ENCODE measurements at regions not wholly inside any gene's neighbourhood (a gene's known extent, or its start where the extent isn't known, plus 50 kb on each side); places are given as distances from the start of the nearest gene placed in this dataset.

DNA sequence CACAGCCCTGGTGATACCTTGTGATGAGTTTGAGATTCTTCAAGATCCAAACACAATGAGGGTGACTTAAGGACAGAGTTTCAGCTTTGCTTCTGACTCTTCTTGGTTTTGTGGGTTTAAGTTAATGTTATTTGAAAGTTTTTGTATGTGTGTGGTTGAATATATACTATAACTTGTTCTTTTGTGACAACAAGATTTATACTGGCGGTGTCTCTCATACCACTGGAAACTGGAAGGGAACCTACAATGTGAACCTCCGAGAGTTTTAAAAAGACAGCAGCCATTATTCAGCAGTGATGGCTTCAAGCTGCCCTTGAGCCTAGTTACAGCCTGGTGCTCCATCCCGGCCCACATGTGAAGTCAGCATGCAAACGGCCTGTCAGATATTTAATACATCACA is 87.9 kb upstream of the IGF1 start:
- peak overlapping the region; percentile 35; the same call in 1 of the 2 replicates for H4K91ac ChIP-seq (ENCODE audit: insufficient read depth, low read depth, low read length)
- H3K79me1 ChIP-seq (ENCODE audit: low read depth in 1 of 2, low read length in 2 of 2) = no peaks in the 10 kb centered on the region
- H4K20me1 ChIP-seq (ENCODE audit: insufficient read depth, low read length) = no peaks in the 10 kb centered on the region
- DNase-seq (no peak), ATAC-seq (ENCODE audit: low read depth) (no peak)
- peak overlapping the region; percentile 1; the same call in 1 of the 2 replicates for H3K18ac ChIP-seq (ENCODE audit: low read depth, low read length)
- H3K9me3 ChIP-seq (ENCODE audit: control insufficient read depth, insufficient read depth, low read length) = peaks cover 3% of the 10 kb centered on the region; the same call in 1 of the 2 replicates
- TF ChIP-seq RFX5 (IDR thresholded peaks at IDR 0.05; ENCODE audit: low read depth, low read length) (no peak), NFE2L2 (IDR thresholded peaks at IDR 0.05; ENCODE audit: low read depth, low read length) (no peak), CHD1 (IDR thresholded peaks at IDR 0.05; ENCODE audit: low read depth, low read length) (no peak), SMC3 (IDR thresholded peaks at IDR 0.05; ENCODE audit: low read depth, low read length) (no peak), FOS (IDR thresholded peaks at IDR 0.05; ENCODE audit: low read depth, low read length) (no peak)
- TF ChIP-seq, protein P1, sequence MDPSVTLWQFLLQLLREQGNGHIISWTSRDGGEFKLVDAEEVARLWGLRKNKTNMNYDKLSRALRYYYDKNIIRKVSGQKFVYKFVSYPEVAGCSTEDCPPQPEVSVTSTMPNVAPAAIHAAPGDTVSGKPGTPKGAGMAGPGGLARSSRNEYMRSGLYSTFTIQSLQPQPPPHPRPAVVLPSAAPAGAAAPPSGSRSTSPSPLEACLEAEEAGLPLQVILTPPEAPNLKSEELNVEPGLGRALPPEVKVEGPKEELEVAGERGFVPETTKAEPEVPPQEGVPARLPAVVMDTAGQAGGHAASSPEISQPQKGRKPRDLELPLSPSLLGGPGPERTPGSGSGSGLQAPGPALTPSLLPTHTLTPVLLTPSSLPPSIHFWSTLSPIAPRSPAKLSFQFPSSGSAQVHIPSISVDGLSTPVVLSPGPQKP (IDR thresholded peaks at IDR 0.05; ENCODE audit: borderline replicate concordance, low read depth, low read length) = no peak
- TF ChIP-seq, protein P2, sequence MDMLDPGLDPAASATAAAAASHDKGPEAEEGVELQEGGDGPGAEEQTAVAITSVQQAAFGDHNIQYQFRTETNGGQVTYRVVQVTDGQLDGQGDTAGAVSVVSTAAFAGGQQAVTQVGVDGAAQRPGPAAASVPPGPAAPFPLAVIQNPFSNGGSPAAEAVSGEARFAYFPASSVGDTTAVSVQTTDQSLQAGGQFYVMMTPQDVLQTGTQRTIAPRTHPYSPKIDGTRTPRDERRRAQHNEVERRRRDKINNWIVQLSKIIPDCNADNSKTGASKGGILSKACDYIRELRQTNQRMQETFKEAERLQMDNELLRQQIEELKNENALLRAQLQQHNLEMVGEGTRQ (IDR thresholded peaks at IDR 0.05; ENCODE audit: low read depth, low read length) = no peak
- peak overlapping the region; percentile 61; the same call in 1 of the 3 replicates for H2BK15ac ChIP-seq (ENCODE audit: low read depth, low read length)
- no peaks in the 10 kb centered on the region for H3K36me3 ChIP-seq (ENCODE audit: control insufficient read depth, insufficient read depth, low read length)
- peak overlapping the region; percentile 54 for H3K14ac ChIP-seq (replicated peaks; ENCODE audit: low read depth, low read length)
- intact Hi-C loops (cut with micrococcal nuclease) (loop anchor here (5.0 kb wide), 1 partner anchor 64 kb away; no protein-coding TSS in a partner anchor), in situ Hi-C loops (cut with MboI; ENCODE audit: low sequenced_read_pairs) (no loop called here), dilution Hi-C loops (cut with HindIII; ENCODE audit: low sequenced_read_pairs, unreplicated experiment) (no loop called here)
- no peak overlapping the region for H3K9ac ChIP-seq (ENCODE audit: low read depth, low read length)
- H2BK5ac ChIP-seq (ENCODE audit: low read depth, low read length, poor library complexity, severe bottlenecking) = peak overlapping the region; percentile 90
- H3K56ac ChIP-seq (ENCODE audit: extremely low read depth, insufficient read depth, low read length) = no peak overlapping the region
- peak overlapping the region; percentile 59 for H2AFZ ChIP-seq (replicated peaks; ENCODE audit: low read length, poor library complexity)
- ChIA-PET POLR2A (ENCODE audit: unreplicated experiment) (no interaction called here), CTCF (interaction anchor here (1.0 kb wide), 1 partner anchor 19 kb away, joined by 3 read pairs; no protein-coding TSS in a partner anchor)
- H3K4ac ChIP-seq (ENCODE audit: low read depth, low read length) = peak overlapping the region; percentile 73
- no TSS peak for BruUV-seq (replicated peaks)
- H3K27ac ChIP-seq (ENCODE audit: insufficient read depth, low read length) = peak overlapping the region; percentile 7; the same call in 1 of the 2 replicates
- H2AK9ac ChIP-seq (replicated peaks; ENCODE audit: low read depth, low read length, poor library complexity) = no peak overlapping the region
- H3K4me2 ChIP-seq (ENCODE audit: low read depth, low read length) = no peak overlapping the region
- peak overlapping the region; percentile 54; the same call in 1 of the 2 replicates for H2BK20ac ChIP-seq (ENCODE audit: low read depth, low read length)
- H4K8ac ChIP-seq (ENCODE audit: low read depth in 2 of 2, low read length in 2 of 2) = peak overlapping the region; percentile 70
- H3K4me3 ChIP-seq (ENCODE audit: insufficient read depth, low read depth, low read length) = no peak overlapping the region
- peaks cover 7% of the 10 kb centered on the region for H3K4me1 ChIP-seq (ENCODE audit: control insufficient read depth, insufficient read depth, low read length)
- H2BK120ac ChIP-seq (ENCODE audit: low read depth, low read length) = peak overlapping the region; percentile 72
- peak overlapping the region; percentile 35; the same call in 1 of the 2 replicates for H2AK5ac ChIP-seq (ENCODE audit: low read depth, low read length)
- WGBS, 2 experiments (ENCODE audit: extremely low coverage in 2 of 2, insufficient read length in 1 of 2) = 71% methylated on average over 2 of the region's 4 CpGs; no CpG with 5 or more reads in 1 of the 2 experiments
- H3K27me3 ChIP-seq (ENCODE audit: control insufficient read depth, insufficient read depth, low read length) = no peaks in the 10 kb centered on the region
- H3K23ac ChIP-seq (ENCODE audit: low read depth, low read length) = 0 out of 2 replicates have a peak overlapping the region, but pooled peaks have one; percentile 19
- H3K9me1 ChIP-seq (ENCODE audit: insufficient read depth, low read length) = peaks cover 3% of the 10 kb centered on the region; the same call in 1 of the 2 replicates
- H4K5ac ChIP-seq (ENCODE audit: low read depth, low read length) = peak overlapping the region; percentile 60; the same call in 1 of the 2 replicates
